Suppressor macrophage treated with lipopolysaccharide for 1 hour (primary cell): ENCODE measurements at regions not wholly inside any gene's neighbourhood (a gene's known extent, or its start where the extent isn't known, plus 50 kb on each side); places are given as distances from the start of the nearest gene placed in this dataset.
A peak's percentile ranks its signal among the peaks of the same experiment; 100 is the strongest.

Source experiments
- DNase-seq, 3 donors: peaks; one replicate each; pipeline ENCODE4 v3.0.0-alpha.2; 2020 to 2022

DNA sequence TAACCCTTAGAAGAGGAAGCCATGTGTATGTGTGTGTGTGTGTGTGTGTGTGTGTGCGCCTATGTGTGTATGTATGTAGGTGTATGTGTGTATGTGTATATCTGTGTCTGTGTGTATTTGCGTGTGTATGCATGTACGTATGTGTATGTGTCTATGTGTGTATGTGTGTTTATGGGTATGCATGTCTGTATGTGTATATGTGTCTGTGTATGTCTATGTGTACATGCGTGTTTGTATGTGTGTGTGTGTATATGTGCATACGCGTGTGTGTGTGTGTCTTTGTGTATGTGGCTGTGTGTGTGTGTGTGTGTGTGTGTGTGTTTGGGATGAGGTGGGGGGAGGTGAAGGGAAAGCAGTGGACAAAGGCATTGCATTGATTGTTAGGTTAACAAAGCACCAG is 380.2 kb downstream of the HRH4 start:
- no peak for DNase-seq

DNA sequence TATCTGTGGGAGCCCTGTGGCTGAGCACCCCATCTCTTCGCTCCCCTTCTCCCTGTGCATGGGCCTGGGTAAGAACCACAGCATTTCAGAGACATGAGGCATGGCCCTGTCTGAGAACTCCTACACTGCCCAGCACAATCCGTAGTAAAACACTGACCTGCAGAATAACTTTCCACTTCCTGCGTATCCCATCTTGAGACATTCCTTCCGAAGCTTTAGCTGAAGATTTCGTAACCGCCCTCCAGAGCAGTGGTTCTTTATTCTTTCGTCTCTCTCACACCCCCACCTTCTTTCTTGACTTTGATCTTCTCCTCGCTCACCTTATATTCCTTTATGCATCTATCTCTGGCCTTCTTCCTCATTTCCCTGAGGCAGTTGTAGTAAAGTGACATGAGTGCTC is 381.1 kb downstream of the HRH4 start:
- no peak for DNase-seq

DNA sequence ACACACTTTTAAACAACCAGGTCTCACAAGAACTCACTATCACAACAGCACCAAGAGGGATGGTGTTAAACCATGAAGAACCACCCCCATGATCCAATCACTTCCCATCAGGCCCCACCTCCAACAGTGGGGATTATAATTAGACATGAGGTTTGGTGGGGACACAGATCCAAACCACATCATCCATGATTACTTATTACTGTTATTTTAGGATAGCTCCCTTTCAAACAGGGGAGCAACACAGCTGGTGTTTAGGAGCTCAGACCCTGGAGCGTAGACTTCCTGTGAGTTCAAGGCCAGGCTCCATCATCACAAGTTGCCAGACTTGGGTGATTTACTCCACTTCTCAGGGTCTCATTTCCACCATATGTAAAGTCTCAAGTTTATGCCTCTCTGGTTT is 382.7 kb downstream of the HRH4 start:
- no peak for DNase-seq

DNA sequence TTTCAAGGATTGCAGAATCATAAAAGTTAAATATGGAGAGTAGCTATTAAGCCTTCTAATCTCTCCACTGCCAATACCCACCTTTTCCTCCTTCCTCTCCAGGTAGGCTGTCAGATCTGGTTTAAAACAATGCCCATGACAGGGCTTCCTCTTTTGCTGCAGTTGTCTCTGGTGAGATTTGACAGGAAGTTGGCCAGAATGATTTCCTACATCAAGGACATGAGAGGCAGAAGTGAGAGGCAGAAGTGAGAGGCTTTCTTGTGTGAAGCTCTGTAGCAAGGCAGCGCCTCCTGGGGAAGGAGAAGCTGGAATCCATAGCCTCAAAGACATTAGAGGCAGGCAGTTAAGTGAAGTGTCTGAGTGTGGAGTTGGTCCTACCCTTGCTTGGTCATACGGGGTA is 385.7 kb downstream of the HRH4 start:
- peak in 2 of 3 donors; percentile 10 to 19 for DNase-seq

DNA sequence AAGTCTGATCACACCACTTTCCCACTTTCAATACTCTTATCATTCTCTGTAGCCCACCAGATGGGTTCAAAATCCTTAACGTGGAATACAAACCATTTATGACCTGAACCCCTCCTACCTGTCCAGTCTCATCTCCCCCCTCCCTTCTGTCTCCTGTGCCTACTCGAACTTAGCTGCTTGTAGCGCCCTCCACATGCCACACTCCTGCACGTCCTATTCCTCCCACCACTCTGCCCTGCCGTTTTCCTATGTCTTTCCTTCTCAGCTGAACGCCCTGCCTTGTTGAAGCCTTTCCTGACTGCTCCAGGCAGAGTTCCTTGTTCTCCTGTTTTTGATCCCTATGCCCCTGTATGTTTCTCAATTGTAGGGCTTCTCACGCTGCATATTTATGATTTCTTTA is 390.1 kb downstream of the HRH4 start:
- no peak for DNase-seq

DNA sequence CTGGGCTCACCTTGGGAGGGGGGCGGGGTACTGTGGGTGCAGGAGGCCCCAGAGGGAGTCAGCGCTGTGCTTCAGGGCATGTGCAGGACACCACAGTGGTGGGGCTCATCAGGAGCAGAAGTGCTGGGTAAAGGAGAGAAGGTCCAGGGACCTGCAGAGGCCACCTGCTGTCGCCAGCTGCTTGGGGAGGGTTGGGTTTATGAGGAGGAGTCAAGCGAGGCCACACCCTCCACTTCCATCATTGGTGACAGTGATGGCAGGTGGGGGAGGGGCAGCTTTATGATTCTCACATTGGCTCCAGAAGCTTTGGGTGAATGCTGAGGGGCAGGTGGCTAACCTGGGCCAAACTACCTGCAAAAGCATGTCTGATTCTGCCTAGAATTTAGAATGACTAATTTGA is 392.6 kb downstream of the HRH4 start:
- no peak for DNase-seq

DNA sequence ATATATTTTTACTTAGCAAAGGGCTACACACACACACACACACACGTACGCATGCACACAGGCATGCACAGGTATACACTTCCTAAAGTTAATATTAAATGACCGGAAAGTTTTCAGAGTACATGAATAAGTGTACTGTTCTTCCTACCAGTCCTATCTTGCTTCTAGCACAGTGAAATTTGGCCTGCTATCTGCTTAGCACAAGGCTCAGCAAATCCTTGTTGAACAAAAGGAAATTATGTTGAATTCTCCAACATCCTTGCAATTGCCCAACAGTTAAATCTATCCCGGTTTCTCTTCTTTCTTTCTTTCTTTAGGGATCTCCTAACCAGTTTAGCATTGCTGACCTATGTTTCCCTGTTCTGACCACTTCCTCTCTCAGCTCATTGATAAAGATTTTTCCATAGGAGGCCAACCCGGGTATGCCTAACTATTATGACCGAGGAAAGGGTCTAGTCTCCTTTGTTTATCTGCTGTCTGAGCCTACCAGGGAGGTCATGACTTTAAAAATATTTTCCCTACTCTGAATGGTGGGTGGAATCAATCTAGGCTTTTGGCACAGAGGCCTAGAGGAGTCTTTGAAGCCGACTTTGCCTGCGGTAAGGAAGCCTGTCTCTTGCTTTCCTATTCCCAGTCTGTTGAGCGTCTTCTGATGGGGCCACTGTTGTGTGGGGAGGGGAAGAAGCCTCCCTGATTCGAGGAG is 400.7 kb downstream of the HRH4 start:
- no peak for DNase-seq

DNA sequence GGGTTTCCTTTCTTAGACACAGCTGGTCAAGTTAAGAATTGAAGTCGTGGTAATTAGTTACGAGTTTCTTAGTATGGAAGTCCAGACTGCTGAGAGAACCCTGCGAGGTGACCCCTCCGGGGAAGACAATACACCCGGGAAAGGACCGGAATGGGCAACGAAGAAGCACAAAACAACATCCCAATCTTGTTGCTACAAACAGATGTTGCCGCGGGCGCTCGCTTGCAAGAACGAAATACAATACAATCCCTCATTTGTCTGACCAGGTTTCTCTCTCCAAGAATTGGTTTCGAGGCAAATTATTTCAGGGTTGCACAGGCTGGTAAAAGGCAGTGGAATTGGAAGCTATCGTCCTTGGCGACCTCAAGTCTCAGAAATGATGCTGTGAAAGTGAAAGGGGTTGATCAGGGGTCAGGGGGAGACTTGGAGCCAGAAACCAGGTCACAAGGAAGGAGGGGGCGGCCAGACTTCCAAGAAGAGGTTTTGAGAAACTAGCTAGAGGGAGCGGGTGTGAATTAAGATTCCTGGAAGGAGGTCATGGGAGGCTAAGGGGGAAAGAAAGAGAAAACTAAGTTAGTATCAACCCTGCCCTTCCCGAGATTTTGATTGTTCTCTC is 401.9 kb downstream of the HRH4 start:
- DNase-seq: no peak

DNA sequence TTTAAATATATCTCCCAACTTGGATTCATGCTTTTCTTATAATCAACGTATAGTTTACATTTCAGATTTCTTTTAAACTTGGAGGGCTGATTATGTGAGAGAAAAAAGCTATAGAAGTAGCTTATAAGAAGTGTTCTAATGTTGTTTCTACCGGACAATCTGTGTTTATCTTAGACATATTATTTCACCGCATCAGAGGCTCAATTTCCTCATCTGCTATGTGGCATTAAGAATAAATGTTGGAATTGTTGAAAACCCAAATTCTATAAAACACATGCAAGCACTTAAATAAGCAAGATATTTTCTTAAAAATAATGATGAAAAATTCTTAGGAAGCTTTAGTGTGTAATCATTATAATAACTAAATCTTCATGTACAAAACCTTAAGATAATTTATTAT is 407.9 kb downstream of the HRH4 start:
- DNase-seq: no peak

DNA sequence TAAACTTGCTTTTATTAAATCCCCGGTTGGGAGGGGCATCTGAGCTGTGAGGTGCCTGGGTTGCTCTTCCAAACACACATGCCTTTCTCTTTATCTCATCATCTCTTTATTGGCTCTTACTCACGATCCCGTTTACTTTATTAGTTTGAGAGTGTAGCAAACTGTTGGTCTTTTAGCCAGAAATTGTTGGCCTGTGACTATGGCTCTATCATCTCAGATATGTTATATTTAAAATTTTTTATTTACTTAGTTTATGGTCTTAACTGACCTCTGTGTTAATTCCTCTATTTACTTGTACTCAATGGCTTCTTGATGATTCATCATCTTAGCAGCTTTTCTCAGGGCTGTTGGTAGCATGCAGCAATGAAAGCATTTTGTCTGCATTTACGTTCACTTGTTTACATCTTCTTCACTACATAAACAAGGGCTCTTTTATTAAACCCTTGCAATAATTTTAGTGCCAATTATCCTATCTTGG is 408.4 kb downstream of the HRH4 start:
- DNase-seq: no peak

DNA sequence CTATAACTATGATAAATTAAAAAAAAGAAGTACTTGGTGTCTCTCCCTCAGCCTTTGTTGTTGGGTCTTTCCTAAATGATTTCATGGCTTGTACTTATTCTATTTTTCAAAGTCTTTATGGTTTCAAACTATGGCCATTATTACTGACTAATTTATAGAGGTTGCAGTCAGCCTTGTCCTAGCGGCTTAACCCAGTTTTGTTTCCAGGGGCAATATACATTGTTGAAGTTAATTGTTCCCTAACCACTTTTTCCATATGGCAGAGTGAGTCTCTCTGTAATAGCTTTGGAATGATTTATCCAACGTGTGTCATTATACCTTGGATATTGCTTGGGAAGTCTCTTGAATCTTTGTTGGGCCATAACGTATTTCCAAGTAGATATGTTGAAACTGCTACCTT is 408.8 kb downstream of the HRH4 start:
- DNase-seq: no peak

DNA sequence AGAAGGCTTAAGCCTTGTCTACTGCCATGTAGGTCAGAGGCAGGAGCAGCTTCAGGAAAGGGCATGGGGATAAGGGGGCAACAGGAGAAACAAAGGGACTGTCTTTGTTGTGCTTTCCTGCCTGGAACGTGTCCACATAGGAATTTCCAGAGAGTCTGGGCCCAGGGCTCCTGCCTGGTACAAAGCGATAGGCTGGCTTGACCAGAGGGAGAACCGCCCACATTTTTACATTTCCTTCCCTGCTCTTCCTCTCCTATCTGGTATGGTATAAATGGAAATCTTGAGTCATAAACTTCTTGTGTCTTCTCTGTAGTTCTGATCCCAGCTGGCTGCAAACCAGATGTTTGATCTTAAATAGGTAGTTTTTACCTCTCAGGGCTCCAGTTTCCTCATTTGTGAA is 414.8 kb downstream of the HRH4 start:
- no peak for DNase-seq

DNA sequence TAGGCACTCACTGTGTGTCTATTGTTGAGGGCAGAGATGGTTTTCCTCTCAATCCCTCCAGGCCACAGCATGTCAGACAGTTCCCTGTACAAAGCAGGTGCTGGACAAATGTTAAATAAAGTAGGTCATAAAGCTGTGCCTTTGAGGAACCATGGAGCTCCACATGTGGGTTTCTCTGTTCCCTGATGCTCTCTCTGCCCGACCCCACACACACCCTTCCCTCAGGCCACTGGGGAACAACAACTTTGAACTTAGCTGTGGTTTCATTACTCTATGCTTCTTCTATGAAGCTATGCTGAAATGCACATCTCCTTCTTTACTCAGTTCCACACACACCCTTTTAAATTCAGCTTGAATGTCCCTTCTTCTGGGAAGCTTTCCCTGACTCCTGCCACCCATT is 415.3 kb downstream of the HRH4 start:
- no peak for DNase-seq

DNA sequence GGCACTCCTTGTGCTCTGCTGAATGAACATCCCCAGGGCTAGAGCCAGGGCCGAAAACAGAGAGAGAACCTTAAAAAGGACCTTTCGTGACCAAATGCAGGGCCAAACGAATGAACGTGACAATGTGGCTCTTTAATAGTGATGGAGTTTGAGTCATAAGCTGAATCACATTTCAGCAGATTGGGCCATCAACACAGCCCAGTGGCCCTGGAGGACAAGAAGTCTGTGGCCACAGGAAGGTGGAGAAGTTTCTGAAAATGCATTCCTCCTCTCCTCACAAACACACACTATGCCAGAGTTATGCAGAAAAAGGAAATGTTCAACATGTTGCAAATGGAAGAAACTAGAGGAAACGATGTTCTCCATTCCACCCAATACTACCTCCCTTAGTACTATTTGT is 415.8 kb downstream of the HRH4 start:
- DNase-seq: no peak

DNA sequence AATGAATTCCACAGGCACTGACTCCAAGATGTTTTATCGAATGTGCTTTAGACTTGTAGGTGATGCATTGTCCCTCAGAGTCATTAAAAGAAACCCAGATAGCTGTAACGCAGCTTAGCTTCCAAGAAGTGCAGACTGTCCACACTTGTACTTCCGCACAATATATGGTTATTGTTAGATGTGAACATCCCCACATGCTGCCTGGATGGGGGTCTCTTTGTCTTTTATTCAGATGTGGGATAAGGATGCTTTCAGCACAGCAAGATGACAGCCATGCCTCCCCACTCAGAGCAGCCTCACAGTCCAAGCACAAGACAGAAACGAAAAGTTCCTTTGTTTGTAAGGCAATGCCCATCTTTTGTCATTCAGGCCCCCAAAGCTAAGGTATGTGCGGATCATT is 416.6 kb downstream of the HRH4 start:
- no peak for DNase-seq

DNA sequence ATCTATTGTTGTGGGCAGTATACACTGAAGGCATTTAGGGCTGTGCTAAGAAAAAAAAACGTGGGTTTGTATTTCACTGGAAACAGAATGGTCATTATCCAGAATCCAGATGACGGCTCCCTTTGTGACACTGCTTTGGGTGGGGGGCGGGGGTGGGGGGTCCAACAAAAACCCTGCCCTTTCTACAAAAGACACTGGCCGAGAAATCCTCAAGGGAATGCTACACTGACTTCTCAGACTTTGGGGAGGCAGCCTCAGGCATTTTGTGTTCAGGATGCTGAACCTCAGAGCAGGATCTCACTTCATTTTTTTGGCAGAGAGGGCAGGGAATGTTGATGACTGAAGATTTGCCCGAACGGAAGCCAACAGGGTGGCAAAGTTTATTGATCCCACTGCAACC is 417.1 kb downstream of the HRH4 start:
- no peak for DNase-seq

DNA sequence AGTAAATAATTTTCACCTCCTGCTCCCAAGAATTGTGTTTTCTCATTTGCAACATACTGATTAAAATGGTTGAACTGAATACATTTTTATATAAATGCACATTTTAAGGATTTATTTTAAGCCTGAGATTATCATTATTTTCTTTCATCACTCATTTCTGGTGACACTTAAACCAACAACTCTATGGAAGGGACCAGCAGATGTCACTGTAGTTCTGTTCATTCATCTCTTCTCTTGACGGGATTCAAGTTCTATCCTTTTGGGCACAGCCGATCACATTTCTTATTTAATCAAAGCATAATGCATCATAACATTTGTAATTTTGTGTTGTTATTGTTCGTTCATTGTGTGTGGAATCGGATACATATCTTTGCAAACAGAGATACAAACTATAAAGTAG is 417.9 kb downstream of the HRH4 start:
- peak in 2 of 3 donors; percentile 1 to 5 for DNase-seq

DNA sequence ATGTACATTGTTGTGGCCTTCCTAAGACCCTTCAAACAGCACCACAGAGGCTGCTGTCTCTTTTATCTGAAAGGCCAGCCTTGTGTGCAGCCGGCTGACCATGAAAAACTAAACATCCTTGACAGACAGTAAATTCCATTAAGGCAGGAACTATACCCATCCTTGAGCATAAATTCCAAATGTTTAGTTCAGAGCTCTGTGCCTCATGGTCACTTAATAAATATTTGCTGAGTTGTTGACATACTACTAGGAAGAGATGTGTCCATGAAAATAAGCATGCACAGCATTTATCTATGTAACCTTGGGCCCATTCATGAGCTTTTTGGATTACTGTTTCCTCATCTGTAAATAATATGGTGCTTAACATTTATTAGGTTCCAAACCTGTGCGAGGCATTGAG is 424.8 kb downstream of the HRH4 start:
- DNase-seq: no peak

DNA sequence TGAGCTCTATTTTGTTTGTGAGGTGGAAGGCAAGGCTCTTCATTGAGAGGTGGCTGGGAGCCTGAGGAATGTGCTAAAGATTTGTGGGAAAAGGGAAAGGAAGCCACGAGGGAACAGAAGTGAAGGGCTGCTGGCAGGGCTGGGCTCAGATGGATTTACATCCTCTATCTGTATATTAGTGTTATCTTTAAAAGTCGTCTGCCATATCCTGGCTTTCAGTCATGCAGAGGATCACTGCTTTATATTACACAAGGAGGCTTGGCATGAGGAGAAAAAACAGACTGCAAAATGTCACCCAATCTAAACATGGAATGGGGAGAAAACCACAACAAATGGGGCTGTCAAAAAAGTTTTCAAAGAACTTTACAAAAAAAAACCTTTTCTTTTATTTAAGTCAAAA is 434.4 kb downstream of the HRH4 start:
- no peak for DNase-seq

DNA sequence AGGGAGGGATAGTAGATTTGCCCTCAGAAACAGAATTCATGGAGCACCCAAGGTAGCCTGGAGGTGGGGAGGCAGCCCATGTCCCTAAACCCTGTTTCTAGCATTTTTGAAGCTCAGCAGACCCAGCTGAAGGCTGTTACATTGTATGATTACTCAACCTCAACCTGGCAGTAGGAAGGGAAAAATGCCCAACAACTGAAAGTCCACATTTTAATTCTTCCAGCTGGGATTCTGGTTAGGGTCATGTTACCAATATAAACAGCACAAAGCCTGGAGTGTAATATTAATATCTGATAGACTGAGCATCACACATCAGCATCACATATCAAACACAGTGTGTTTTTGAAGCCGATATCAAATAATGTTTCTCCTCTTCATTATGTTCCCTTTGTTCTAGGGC is 437.0 kb downstream of the HRH4 start:
- DNase-seq: no peak

DNA sequence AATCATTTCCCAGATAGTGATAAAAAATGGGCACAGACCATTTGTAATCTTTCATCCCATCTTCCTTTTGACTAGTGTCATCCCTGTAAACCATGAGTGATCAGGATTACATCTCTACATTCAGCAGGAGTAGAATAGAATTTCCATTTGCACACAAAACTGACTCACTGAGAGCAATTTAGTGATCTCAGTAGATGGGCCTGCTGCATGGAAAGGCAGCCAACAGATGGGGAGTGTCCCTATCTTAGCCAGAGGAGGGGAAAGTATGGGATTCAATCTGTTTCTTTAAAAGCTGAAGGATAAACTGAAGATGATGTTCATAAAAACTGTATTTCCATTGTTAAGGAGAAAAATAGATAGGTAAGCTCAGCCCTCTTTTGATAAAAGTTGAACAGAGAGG is 441.7 kb downstream of the ZNF521 start:
- DNase-seq: no peak

DNA sequence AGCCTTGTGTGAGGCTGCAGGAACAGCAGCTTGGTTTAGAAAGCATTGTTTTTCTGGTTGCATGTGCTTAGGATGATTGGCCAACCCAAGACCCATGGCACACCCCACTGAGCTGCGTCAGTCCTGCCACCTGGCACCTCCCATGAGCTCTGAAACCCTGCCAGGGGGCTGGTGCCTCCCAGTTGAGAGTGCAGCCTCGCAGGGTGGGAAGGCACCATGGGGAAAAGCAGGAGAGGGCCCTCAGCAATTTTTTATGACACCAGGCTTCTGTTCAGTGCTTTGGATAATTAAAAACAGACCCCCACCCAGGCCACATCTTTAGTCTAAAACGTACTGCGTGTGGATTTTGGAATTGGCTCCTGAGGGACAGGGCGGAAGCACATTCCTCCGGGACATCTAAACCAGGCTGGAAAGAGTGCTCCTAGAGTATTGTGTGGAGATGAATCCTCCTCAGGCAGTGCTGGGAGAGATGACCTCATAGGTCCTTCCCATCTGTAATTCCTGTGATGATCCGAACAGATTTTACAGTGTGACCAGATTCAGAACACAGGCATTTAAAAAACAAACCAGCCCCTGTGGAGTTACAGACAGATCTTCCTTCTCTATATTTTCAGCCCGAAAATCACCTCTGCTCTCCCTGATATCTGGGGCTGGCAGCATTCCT is 438.3 kb downstream of the ZNF521 start:
- no peak for DNase-seq

DNA sequence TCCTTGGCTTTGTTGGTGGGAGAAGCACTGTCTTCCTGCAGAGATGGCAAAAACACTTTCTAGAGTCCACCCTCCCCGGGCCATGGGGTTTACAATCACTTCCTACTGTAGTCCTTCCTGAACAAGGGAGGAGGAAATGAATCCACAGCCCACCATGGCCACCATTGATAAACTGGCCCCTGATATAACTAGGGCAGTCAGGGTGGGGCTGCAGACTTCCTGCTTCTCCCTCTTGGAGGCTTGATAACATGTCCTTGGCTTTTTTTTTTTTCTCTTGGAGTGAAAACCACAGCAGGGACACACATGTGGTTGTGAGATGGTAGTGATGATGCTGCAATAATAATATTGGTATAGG is 437.8 kb downstream of the ZNF521 start:
- DNase-seq: no peak

DNA sequence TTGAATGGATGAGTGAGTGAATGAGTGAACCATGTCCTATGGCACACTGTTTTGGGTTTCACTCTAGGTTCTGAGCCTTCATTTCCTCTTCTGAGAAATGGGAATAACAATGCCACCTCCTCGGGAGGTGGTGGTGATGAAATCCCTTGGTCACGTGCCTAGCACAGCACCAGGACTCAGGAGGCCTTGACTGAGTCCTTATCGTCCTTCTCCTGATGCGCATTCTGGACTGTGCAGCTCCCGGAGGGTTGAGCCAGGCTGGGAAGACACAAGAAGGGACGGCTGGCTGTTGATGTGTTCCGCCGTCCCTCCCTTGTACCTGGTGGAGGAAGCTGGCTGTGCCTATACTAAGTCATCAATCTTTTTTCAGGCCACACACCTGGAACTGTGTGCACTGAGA is 437.3 kb downstream of the ZNF521 start:
- no peak for DNase-seq

DNA sequence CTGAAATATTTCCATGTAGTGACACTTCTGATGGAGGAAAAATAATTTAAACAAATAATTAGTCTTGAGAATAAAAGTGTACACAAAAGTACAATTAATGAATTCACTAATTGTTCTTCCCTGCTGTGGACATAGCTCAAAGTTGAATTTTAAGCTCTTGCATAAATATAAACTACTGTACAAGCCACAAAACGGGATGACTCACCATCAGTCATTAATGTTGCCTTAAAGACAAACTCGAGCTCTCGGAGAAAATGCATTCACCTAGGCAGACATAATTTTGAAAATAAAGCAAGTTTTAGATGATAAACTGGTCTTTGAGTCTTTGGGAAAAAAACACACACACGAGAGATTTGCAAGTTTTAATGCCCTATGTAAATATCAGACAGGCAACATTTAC is 436.4 kb downstream of the ZNF521 start:
- no peak for DNase-seq
